Gastrocnemius medialis (tissue), 4 donors: ENCODE measurements at regions not wholly inside any gene's neighbourhood (a gene's known extent, or its start where the extent isn't known, plus 50 kb on each side); places are given as distances from the start of the nearest gene placed in this dataset.

Source experiments
- CTCF ChIP-seq, 5 experiments: fragments of 450-650 bp in 3 of 5; fragments of 200-600 bp in 2 of 5; sonication (generic) in 2 of 5; IDR thresholded peaks in 4 of 5; conservative IDR thresholded peaks in 1 of 5; 1 replicate in 4 of 5; 2 replicates in 1 of 5; pipeline ENCODE4 v1.5.1; 2016 to 2019; ENCODE audit warnings: antibody characterized with exemption in 5 of 5, mild to moderate bottlenecking in 3 of 5, moderate library complexity in 3 of 5
- POLR2A ChIP-seq, 2 donors: fragments of 450-650 bp; IDR thresholded peaks; one replicate each; pipeline ENCODE4 v1.6.1; 2017; ENCODE audit warnings: antibody characterized with exemption in 2 of 2, mild to moderate bottlenecking in 2 of 2, moderate library complexity in 2 of 2

GRCh38 chrX:131626681-131627296, 82.9 kb downstream of the OR13H1 start:
- no peak for TF ChIP-seq CTCF (IDR thresholded peaks at IDR 0.05 in 4 of 5, conservative IDR thresholded peaks at IDR 0.05 in 1 of 5)
- TF ChIP-seq POLR2A (IDR thresholded peaks at IDR 0.05) = no peak
